Stimulated activated CD8-positive, alpha-beta memory T cell treated with anti-CD3 and anti-CD28 coated beads, Interleukin-2, amount 100 ng/mL, for 1 hour (primary cell): ENCODE measurements at regions not wholly inside any gene's neighbourhood (a gene's known extent, or its start where the extent isn't known, plus 50 kb on each side); places are given as distances from the start of the nearest gene placed in this dataset.
"Not testable (repeated sequence)": the region's sequence is repeated elsewhere in the genome, so short reads cannot be mapped to it uniquely, and the experiment has no call there.

Source experiments
- DNase-seq, 2 donors: peaks; one replicate each; pipeline ENCODE4 v3.0.0-alpha.2; 2020; ENCODE audit warnings: low read depth in 2 of 2

DNA sequence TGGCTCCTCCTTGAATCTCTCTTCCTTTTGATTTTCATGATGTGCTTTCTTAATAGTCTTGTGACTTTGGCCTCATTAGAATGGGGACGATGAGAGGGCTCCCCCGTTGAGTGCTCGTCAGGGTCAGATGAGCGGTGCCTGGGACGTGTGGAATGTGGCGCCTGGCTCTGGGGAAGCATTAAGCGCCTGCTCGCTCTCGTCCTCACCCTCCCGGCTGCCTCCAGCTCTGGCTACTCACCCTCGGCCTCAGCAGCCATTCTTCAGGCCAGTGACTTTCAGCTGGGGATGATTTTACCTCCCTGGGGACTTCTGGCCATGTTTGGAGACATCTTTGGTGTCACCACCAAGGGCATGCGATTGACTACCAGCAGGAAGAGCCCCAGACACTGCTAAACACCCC is 69.7 kb downstream of the RPS6KA4 start:
- no peak for DNase-seq

- no peak for DNase-seq
These were observed 71.0 kb downstream of the RPS6KA4 start for GRCh38 chr11:64429970-64430369.

- DNase-seq: no peak
These were observed 71.7 kb downstream of the RPS6KA4 start for GRCh38 chr11:64430645-64431044.

DNA sequence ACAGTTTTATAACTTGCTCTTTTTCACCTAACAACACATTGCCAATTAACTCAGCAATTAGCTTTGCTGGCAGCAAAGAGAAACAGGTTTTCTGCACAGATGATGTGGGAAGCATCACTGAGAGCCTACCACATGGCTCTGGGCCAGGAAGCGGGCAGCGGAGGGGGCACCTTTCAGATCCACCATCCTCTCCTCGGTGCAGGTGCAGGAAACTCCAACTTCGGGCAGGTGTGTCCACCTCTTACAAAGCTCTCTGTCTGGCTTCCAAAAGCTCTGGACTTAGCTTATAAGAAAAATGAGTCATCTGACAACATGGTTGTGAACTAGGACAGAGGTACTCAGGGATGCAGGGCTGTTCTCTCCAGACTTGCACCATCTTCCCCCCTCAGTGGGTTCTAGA is 77.0 kb downstream of the RPS6KA4 start:
- DNase-seq: no peak

DNA sequence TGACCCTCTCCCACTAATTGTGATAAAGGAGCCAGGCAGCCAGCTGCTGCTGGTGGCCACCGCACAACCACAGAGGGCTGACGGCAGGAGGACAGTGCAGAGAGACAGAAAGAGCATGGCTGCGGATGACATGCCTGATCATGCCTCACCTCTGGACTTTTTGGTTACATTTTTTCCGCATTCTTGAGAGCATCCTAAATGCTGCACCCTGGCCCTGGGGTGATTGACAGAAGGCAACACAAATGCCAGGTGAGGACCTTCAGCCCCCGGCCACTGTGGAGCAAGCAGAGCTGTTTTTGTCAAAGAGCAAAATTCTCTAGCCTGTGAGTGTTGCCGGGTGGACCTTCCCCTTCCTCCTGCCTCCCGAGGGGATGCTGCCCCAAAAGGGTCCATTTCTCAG is 78.5 kb downstream of the RPS6KA4 start:
- no peak for DNase-seq

DNA sequence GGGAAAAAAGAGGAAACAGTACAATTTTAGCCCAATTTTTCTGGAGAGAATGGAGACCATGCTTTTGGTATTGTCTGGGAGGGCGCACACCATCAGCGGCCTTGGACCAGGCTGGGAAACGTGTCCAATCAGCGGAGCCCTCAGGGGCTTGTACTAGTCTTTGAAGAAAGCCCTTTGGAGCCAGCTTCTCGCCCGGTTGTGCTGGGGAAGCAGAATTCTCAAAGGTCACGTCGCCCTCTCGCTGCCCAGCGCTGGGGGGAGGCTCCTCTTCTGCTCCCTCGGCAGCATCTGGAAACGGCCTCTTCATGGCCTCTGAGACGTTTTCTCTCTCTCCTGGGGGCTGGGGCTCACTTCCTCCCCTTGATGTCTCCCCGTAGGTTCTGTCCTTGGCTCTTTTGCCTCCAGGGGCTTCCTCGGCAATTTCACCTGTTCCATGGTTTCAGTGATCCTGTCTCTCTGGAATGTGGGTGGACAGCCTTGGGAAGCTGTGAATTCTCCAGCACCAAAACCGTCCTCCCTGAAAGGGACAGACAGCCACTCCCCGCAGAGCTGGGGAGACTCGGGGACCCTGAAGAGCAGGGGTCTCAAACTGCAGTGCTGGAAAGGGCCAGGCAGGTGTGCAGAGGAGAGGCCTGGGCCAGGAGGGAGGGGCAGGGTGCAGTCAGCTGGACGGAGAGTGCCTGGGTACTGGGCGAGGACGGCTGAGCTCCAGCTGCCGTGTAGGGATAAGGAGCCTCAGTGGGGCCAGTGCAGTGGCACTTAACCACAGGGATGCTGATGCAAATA is 80.2 kb downstream of the RPS6KA4 start:
- DNase-seq: no peak

DNA sequence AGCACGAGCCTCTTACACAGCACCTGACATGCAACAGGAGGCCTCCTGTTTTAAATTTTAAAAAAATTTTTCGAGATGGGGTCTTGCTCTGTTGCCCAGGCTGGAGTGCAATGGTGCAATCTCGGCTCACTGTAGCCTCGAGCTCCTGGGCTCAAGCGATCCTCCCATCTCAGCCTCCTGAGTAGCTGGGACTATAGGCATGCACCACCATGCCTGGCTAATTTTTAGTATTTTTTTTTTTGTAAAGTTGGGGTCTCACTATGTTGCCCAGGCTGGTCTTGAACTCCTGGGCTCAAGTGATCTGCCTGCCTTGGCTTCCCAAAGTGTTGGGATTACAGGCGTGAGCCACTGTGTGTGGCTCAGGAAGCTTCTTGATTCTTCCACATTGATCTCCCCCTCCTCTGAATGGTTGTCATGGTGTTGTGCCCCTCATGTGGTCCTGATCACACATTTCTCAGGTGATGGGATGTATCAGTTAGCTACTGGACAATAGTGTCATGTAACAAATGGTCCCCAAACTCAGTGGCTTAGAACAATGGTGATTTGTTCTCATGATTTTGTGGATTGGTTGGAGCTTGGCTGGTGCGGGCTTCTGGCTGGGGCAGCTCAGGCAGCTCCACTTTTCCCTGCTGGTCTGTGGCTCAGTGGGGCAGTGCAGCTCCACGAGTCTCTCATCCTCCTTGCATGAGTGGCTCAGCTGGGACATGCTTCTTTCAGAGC is 81.0 kb downstream of the RPS6KA4 start:
- DNase-seq: not testable (repeated sequence)

GRCh38 chr11:64441127-64441526 is 82.2 kb downstream of the RPS6KA4 start:
- no peak for DNase-seq

GRCh38 chr11:64443001-64443400 is 84.0 kb downstream of the RPS6KA4 start:
- DNase-seq: no peak

- no peak for DNase-seq
These were observed 86.0 kb downstream of the RPS6KA4 start for GRCh38 chr11:64444838-64445441.

- no peak for DNase-seq
These were observed 86.7 kb downstream of the RPS6KA4 start for GRCh38 chr11:64445651-64446050.

GRCh38 chr11:64447831-64448598 is 89.1 kb downstream of the RPS6KA4 start:
- DNase-seq: no peak

DNA sequence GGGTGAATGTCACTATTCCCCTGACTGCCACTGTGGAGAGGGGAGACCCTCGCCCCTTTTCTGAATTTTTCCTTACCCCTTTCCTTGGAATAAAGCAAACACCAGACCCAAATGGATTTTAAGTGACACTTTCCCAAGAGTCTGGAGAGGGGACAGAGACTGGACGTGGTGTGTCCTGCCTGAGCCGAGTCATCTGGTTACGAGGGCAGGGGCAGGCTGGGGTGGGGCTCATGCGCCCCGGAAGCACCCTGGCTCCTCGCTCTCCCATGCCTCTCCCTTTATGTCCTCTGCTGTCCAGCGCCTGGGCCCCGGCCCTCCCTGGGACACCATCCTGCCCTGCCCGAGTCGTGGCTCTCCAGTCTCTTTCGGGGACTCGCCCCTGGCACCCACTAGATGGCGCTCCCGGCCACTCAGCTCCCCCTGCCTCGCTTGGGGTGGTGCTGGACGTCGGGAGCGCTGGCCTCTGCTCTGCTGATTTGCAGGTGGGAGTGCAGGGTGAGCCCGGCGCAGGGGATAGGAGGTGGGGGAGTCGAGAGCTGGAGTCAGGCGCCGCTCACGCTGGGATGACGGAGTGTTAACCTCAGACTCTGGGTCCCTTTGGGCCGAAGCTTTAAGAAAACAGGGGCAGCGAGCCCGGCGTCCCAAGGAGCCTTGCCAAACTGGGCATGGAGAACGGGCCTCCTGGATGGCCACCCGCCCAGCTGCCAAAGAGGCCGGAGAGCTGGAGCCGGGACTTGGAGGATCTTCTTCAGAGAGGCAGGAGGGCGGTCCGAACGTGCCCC is 89.8 kb downstream of the RPS6KA4 start:
- peak; percentile 24 to 43 for DNase-seq

DNA sequence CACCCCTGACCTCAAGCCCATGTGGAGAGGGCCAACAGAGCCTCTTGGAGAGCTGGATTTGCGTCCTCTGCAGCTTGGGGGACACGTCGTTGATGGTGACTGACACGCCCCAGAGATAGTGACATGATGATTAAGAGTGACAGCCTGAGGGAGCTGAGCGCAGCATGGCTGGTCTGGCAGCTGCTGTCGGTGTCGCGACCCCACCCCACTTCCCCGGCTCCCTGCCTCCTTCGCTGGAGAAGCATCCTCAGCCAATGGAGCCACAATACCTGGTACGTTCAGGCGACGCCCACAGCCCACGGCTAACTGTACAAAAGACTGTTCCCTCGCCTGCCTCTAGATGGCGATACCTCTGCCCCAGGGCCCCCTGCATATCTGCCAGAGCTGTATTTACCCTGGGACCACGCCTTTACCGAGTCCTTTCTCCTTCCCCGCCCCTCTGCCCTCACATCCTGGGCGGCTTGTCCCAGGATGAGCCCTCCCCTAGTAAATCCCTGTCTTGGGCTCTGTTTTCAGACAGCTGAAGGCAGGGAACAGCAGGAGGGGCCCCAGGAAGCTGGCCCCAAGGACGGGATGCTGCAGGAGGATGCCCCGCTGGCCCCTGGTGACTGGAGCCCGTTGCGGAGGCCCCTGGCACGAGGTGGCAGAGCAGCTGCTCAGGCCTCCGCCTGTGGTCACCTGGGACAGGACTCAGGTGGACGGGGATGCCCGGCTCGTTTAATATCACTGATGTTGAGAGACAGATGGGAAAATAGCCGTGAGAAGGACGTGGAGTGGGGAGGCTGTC is 90.6 kb downstream of the RPS6KA4 start:
- DNase-seq: peak; percentile 31 to 37

GRCh38 chr11:64450168-64450560 is 91.2 kb downstream of the RPS6KA4 start:
- DNase-seq: no peak

- no peak for DNase-seq
These were observed 92.9 kb downstream of the RPS6KA4 start for GRCh38 chr11:64451856-64452255.

DNA sequence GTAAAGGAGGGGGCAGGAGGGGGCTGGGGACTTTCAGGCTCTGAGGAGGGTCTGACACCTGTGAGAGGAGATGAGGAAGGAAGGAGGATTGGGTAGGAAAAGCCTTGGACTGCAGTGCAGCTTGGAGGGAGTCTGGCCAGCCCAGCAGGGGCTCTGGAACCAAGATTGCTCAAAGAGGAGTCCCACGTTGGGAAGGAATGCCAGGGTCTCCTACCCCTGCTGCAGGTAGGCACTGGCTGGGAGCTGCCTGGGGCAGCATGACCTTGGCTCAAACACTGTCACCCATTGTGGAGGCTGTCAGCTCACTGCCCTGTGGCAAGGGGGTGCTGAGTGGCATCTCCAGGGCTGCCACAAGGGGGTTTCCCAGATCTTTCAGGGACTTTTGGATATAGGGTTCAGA is 94.5 kb downstream of the RPS6KA4 start:
- no peak for DNase-seq

GRCh38 chr11:64455456-64456261 is 96.7 kb downstream of the RPS6KA4 start:
- no peak for DNase-seq

- no peak for DNase-seq
These were observed 97.8 kb downstream of the RPS6KA4 start for GRCh38 chr11:64456509-64457320.
